ENCODE measurements at regions not wholly inside any gene's neighbourhood (a gene's known extent, or its start where the extent isn't known, plus 50 kb on each side); places are given as distances from the start of the nearest gene placed in this dataset.

- Histone ChIP-seq H3K4me3 (ENCODE audit: low read length) (no peak overlapping the region), H3F3A (ENCODE audit: control insufficient read depth, insufficient read depth) (no peaks in the 10 kb centered on the region), H3K79me2 (ENCODE audit: control insufficient read depth, low read length) (no peaks in the 10 kb centered on the region), H3K4me2 (ENCODE audit: low read length) (no peak overlapping the region), H3K27ac (ENCODE audit: low read depth, low read length) (no peak overlapping the region), H3K27me3 (ENCODE audit: control insufficient read depth, low read length) (no peaks in the 10 kb centered on the region), H4K20me1 (ENCODE audit: control insufficient read depth, insufficient read depth, low read depth, low read length) (no peaks in the 10 kb centered on the region), H3K9me3 (ENCODE audit: control insufficient read depth, insufficient read depth, low read length) (no peaks in the 10 kb centered on the region), H3K4me1 (ENCODE audit: control insufficient read depth, low read length) (no peaks in the 10 kb centered on the region), H3K36me3 (ENCODE audit: control insufficient read depth, low read length) (no peaks in the 10 kb centered on the region), H3K9me2 (replicated peaks; ENCODE audit: control insufficient read depth, low read length) (no peaks in the 10 kb centered on the region)
- TF ChIP-seq EZH2phosphoT487 (IDR thresholded peaks at IDR 0.05; ENCODE audit: borderline replicate concordance, low read length) (no peak), CTCF (IDR thresholded peaks at IDR 0.05; ENCODE audit: low read depth, low read length, poor library complexity, severe bottlenecking) (no peak)
These were observed 85.9 kb upstream of the FAM47A start for GRCh38 chrX:34218063-34218462.

GRCh38 chrX:34197946-34198345 is 65.8 kb upstream of the FAM47A start:
- H4K20me1 ChIP-seq (ENCODE audit: control insufficient read depth, insufficient read depth, low read depth, low read length), result no peaks in the 10 kb centered on the region
- no peaks in the 10 kb centered on the region for H3K9me2 ChIP-seq (replicated peaks; ENCODE audit: control insufficient read depth, low read length)
- no peaks in the 10 kb centered on the region for H3K36me3 ChIP-seq (ENCODE audit: control insufficient read depth, low read length)
- no peaks in the 10 kb centered on the region for H3K79me2 ChIP-seq (ENCODE audit: control insufficient read depth, low read length)
- no peak for TF ChIP-seq EZH2phosphoT487 (IDR thresholded peaks at IDR 0.05; ENCODE audit: borderline replicate concordance, low read length)
- no peak overlapping the region for H3K4me3 ChIP-seq (ENCODE audit: low read length)
- H3K4me2 ChIP-seq (ENCODE audit: low read length), result no peak overlapping the region
- H3F3A ChIP-seq (ENCODE audit: control insufficient read depth, insufficient read depth), result no peaks in the 10 kb centered on the region
- H3K27me3 ChIP-seq (ENCODE audit: control insufficient read depth, low read length), result no peaks in the 10 kb centered on the region
- H3K4me1 ChIP-seq (ENCODE audit: control insufficient read depth, low read length), result no peaks in the 10 kb centered on the region
- H3K27ac ChIP-seq (ENCODE audit: low read depth, low read length), result no peak overlapping the region
- H3K9me3 ChIP-seq (ENCODE audit: control insufficient read depth, insufficient read depth, low read length), result no peaks in the 10 kb centered on the region
